BJ (cell line): ENCODE measurements at regions not wholly inside any gene's neighbourhood (a gene's known extent, or its start where the extent isn't known, plus 50 kb on each side); places are given as distances from the start of the nearest gene placed in this dataset.
"Not testable (repeated sequence)": the region's sequence is repeated elsewhere in the genome, so short reads cannot be mapped to it uniquely, and the experiment has no call there.

Experiments
- CTCF ChIA-PET: fragments of 350-600 bp; formaldehyde crosslinking; extraction: SDS; loops from one replicate; lab custom pipeline; 2021; ENCODE audit warnings: antibody characterized with exemption, inconsistent platforms; lab: Yijun Ruan, JAX
- POLR2A ChIA-PET: fragments of 300-600 bp; sonication (Branson Sonifier 250); formaldehyde crosslinking; extraction: SDS; loops from one replicate; lab custom pipeline; 2021; ENCODE audit warnings: antibody characterized with exemption; lab: Charles Lee
- DNase-seq: peaks from one replicate; pipeline ENCODE4 v3.0.0-alpha.2; 2011; ENCODE audit warnings: low read depth
- H3K27me3 ChIP-seq: 2 replicates; pipeline ENCODE4 v1.6.0; 2011; ENCODE audit warnings: low read length; ENCODE audit not compliant: control insufficient read depth, insufficient read depth
- H3K36me3 ChIP-seq: 2 replicates; pipeline ENCODE4 v1.5.1; 2011; ENCODE audit warnings: low read length; ENCODE audit not compliant: control insufficient read depth, insufficient read depth
- H3K4me3 ChIP-seq: 2 replicates; pipeline ENCODE4 v1.5.1; 2011; ENCODE audit warnings: low read depth, mild to moderate bottlenecking, control low read depth, low read length
- CTCF ChIP-seq: IDR thresholded peaks from 2 replicates; pipeline ENCODE4 v1.5.1; 2011; ENCODE audit warnings: low read depth, mild to moderate bottlenecking, control low read depth, inconsistent platforms, low read length, moderate library complexity; ENCODE audit not compliant: insufficient read depth

GRCh38 chr1:230568008-230568407 is 74.3 kb upstream of the COG2 start:
- TF ChIP-seq CTCF, result no peak
- POLR2A ChIA-PET, result no interaction called here
- CTCF ChIA-PET, result no interaction called here
- DNase-seq, result no peak
- Histone ChIP-seq H3K36me3 (no peaks in the 10 kb centered on the region), H3K4me3 (no peak overlapping the region), H3K27me3 (no peaks in the 10 kb centered on the region)

GRCh38 chr1:230567221-230567575 is 75.1 kb upstream of the COG2 start:
- ChIA-PET CTCF (no interaction called here), POLR2A (no interaction called here)
- Histone ChIP-seq H3K4me3 (no peak overlapping the region), H3K36me3 (no peaks in the 10 kb centered on the region), H3K27me3 (no peaks in the 10 kb centered on the region)
- TF ChIP-seq CTCF, result no peak
- no peak for DNase-seq

- CTCF ChIA-PET, result not testable (repeated sequence)
Observed at GRCh38 chr1:230566532-230567220, 75.6 kb upstream of the COG2 start.

GRCh38 chr1:230565141-230565540 is 77.1 kb upstream of the COG2 start:
- Histone ChIP-seq H3K36me3 (no peaks in the 10 kb centered on the region), H3K27me3 (no peaks in the 10 kb centered on the region), H3K4me3 (no peak overlapping the region)
- POLR2A ChIA-PET, result no interaction called here
- TF ChIP-seq CTCF, result no peak
- no peak for DNase-seq
- CTCF ChIA-PET, result no interaction called here

More at GRCh38 chr1:230566532-230567220, 75.6 kb upstream of the COG2 start:
- DNase-seq, H3K4me3 ChIP-seq, H3K27me3 ChIP-seq, H3K36me3 ChIP-seq, POLR2A ChIA-PET: not testable (repeated sequence)

GRCh38 chr1:230563591-230563990 is 78.7 kb upstream of the COG2 start:
- CTCF ChIA-PET, result no interaction called here
- TF ChIP-seq CTCF, result no peak
- Histone ChIP-seq H3K36me3 (no peaks in the 10 kb centered on the region), H3K4me3 (no peak overlapping the region), H3K27me3 (no peaks in the 10 kb centered on the region)
- DNase-seq, result no peak
- POLR2A ChIA-PET, result no interaction called here

- Histone ChIP-seq H3K27me3 (no peaks in the 10 kb centered on the region), H3K4me3 (no peak overlapping the region), H3K36me3 (no peaks in the 10 kb centered on the region)
- DNase-seq, result no peak
- ChIA-PET POLR2A (no interaction called here), CTCF (no interaction called here)
- no peak for TF ChIP-seq CTCF
Observed at GRCh38 chr1:230561570-230561969, 80.7 kb upstream of the COG2 start.
